Fibroblast of lung (primary cell): ENCODE measurements at regions not wholly inside any gene's neighbourhood (a gene's known extent, or its start where the extent isn't known, plus 50 kb on each side); places are given as distances from the start of the nearest gene placed in this dataset.

Experiments used
- DNase-seq, 2 donors: peaks; one replicate each; pipeline versions ENCODE4 v3.0.0 to v3.0.0-alpha.2; 2010; ENCODE audit warnings: low read depth in 2 of 2
- H2AFZ ChIP-seq: 2 replicates; pipeline ENCODE4 v1.5.1; 2012; ENCODE audit warnings: low read length, control low read depth, inconsistent platforms
- H3K27ac ChIP-seq: 2 replicates; pipeline ENCODE4 v1.5.1; 2011; ENCODE audit warnings: low read length, control low read depth; ENCODE audit not compliant: insufficient read depth
- H3K27me3 ChIP-seq: 2 replicates; pipeline ENCODE4 v1.5.1; 2011; ENCODE audit warnings: mild to moderate bottlenecking, low read length; ENCODE audit not compliant: control insufficient read depth, insufficient read depth
- H3K36me3 ChIP-seq: 2 replicates; pipeline ENCODE4 v1.5.1; 2011; ENCODE audit warnings: low read length; ENCODE audit not compliant: control insufficient read depth, insufficient read depth
- H3K4me1 ChIP-seq: 2 replicates; pipeline ENCODE4 v1.5.1; 2011; ENCODE audit warnings: low read length; ENCODE audit not compliant: control insufficient read depth, insufficient read depth; ENCODE audit errors: extremely low read depth
- H3K4me2 ChIP-seq: 2 replicates; pipeline ENCODE4 v1.5.1; 2011; ENCODE audit warnings: low read length, control low read depth; ENCODE audit not compliant: insufficient read depth; ENCODE audit errors: extremely low read depth
- H3K4me3 ChIP-seq, 4 experiments: fragments of 200-600 bp in 1 of 4; sonication (generic) in 1 of 4; replicated peaks in 1 of 4; 2 replicates each; pipeline ENCODE4 v1.5.1; 2011 to 2016; ENCODE audit warnings: low read length in 4 of 4, low read depth in 3 of 4, mild to moderate bottlenecking in 3 of 4, control low read depth in 2 of 4, inconsistent platforms in 1 of 4, mixed read lengths in 1 of 4; ENCODE audit not compliant: insufficient read depth in 1 of 4; ENCODE audit errors: control extremely low read depth in 1 of 4
- H3K79me2 ChIP-seq: 2 replicates; pipeline ENCODE4 v1.5.1; 2012; ENCODE audit warnings: mild to moderate bottlenecking, low read length, inconsistent platforms; ENCODE audit not compliant: control insufficient read depth, insufficient read depth
- H3K9ac ChIP-seq: 2 replicates; pipeline ENCODE4 v1.5.1; 2011; ENCODE audit warnings: mild to moderate bottlenecking, low read length, control low read depth; ENCODE audit not compliant: insufficient read depth
- H3K9me3 ChIP-seq: 2 replicates; pipeline ENCODE4 v1.5.1; 2012; ENCODE audit warnings: low read depth, low read length; ENCODE audit not compliant: control insufficient read depth, insufficient read depth
- H4K20me1 ChIP-seq: 2 replicates; pipeline ENCODE4 v1.5.1; 2011; ENCODE audit warnings: low read length; ENCODE audit not compliant: control insufficient read depth, insufficient read depth; ENCODE audit errors: extremely low read depth
- EZH2 ChIP-seq: IDR thresholded peaks from 2 replicates; pipeline ENCODE4 v1.5.1; 2012; ENCODE audit warnings: low read length, control low read depth, mild to moderate bottlenecking; ENCODE audit errors: missing control alignments
- TF ChIP-seq, protein P1 (sequence below), 2 donors: IDR thresholded peaks in 1 of 2; conservative IDR thresholded peaks in 1 of 2; 1 replicate in 1 of 2; 2 replicates in 1 of 2; pipeline ENCODE4 v1.5.1; 2011 to 2012; ENCODE audit warnings: low read length in 2 of 2, control low read depth in 1 of 2, inconsistent platforms in 1 of 2, low read depth in 1 of 2, mild to moderate bottlenecking in 1 of 2

DNA sequence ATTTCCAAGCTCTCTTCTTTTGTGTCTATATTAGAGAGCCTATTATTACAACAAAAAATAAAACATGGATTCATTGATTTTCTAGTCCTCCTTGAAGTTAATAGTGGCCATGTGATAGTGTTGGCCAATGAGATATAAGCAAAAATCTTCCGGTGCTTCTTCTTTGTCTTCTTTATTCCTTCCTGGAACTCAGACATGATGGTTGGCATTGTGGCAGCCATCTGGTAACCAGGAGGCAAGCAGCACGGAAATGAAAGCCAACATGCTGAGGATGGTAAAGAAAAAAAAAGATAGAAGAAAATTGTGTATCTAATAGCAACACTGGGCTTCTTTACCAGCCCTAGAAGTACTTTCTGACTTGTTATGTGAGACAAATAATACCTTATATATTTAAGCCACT lies 50.8 kb upstream of the SEL1L start:
- no peak overlapping the region for H3K4me3 ChIP-seq
- no peaks in the 10 kb centered on the region for H3K4me1 ChIP-seq
- H4K20me1 ChIP-seq = no peaks in the 10 kb centered on the region
- no peak for DNase-seq
- no peaks in the 10 kb centered on the region for H3K9me3 ChIP-seq
- no peaks in the 10 kb centered on the region for H3K27me3 ChIP-seq
- no peaks in the 10 kb centered on the region for H3K79me2 ChIP-seq
- H3K9ac ChIP-seq = no peak overlapping the region
- no peak overlapping the region for H3K4me2 ChIP-seq
- no peak for TF ChIP-seq EZH2
- TF ChIP-seq, protein P1, sequence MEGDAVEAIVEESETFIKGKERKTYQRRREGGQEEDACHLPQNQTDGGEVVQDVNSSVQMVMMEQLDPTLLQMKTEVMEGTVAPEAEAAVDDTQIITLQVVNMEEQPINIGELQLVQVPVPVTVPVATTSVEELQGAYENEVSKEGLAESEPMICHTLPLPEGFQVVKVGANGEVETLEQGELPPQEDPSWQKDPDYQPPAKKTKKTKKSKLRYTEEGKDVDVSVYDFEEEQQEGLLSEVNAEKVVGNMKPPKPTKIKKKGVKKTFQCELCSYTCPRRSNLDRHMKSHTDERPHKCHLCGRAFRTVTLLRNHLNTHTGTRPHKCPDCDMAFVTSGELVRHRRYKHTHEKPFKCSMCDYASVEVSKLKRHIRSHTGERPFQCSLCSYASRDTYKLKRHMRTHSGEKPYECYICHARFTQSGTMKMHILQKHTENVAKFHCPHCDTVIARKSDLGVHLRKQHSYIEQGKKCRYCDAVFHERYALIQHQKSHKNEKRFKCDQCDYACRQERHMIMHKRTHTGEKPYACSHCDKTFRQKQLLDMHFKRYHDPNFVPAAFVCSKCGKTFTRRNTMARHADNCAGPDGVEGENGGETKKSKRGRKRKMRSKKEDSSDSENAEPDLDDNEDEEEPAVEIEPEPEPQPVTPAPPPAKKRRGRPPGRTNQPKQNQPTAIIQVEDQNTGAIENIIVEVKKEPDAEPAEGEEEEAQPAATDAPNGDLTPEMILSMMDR (conservative IDR thresholded peaks at IDR 0.05 in 1 of 2, IDR thresholded peaks at IDR 0.05 in 1 of 2; ENCODE audit: low read depth in 1 of 2, low read length in 2 of 2) = no peak
- no peak overlapping the region for H2AFZ ChIP-seq
- no peak overlapping the region for H3K27ac ChIP-seq
- H3K36me3 ChIP-seq = no peaks in the 10 kb centered on the region

DNA sequence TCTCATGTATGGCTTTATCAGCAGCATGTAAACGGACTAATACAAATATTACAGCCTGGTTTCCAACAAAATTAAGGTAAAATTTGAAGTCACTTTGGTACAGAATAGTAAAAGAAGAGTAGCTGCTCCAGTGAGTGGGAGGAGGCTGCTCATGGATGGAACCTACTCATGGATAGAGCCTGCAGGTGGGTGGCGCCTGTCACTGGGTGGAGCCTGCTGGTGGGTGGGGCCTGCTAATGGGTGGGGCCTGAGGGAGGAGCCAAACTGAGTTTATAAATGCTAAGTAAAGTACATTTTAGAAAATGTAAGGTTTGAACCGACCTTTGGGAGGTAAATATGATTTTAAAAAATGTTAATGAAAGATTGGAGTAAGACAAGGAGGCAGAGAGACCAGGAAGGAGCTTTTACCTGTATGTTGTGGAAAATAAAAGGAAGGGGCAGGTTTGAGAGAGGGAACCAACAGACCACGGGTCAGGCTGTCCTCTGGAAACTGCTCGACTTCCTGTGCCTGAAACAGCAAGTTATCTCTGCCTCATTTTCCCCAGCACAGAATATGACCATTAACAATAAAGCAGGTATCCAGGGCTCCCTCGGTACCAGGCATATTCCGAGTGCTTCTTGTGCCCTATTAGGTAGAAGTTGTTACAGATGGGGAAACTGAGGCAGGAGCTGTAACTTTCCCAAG lies 55.9 kb upstream of the SEL1L start:
- H3K27me3 ChIP-seq = no peaks in the 10 kb centered on the region
- H3K79me2 ChIP-seq = no peaks in the 10 kb centered on the region
- no peak overlapping the region for H3K4me2 ChIP-seq
- H3K4me1 ChIP-seq = no peaks in the 10 kb centered on the region
- H3K4me3 ChIP-seq = no peak overlapping the region
- no peak for TF ChIP-seq EZH2
- TF ChIP-seq, protein P1 (conservative IDR thresholded peaks at IDR 0.05 in 1 of 2, IDR thresholded peaks at IDR 0.05 in 1 of 2; ENCODE audit: low read depth in 1 of 2, low read length in 2 of 2) = no peak
- no peaks in the 10 kb centered on the region for H3K9me3 ChIP-seq
- H3K36me3 ChIP-seq = no peaks in the 10 kb centered on the region
- no peak for DNase-seq
- H3K27ac ChIP-seq = no peak overlapping the region
- H4K20me1 ChIP-seq = no peaks in the 10 kb centered on the region
- H2AFZ ChIP-seq = no peak overlapping the region
- H3K9ac ChIP-seq = no peak overlapping the region

DNA sequence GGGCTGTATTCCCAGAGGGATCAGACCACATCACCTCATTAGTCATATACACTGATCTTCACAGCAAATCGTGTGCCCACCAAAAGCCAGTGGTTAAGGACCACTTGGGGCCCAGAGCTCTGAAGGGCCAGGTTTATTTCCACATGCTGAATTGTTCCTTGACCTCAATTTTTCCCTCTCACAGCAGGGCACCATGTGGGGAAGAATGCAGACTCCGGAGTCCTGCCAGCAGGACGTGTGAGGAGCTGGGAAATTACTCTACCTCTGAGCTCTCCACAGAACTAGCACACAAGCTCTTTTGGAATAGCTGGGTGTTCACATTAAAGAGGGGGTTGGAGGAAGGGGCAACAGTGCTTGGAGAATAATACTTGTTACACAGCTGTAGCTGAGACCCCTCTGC lies 57.6 kb upstream of the SEL1L start:
- H3K4me1 ChIP-seq = no peaks in the 10 kb centered on the region
- no peaks in the 10 kb centered on the region for H3K36me3 ChIP-seq
- no peaks in the 10 kb centered on the region for H3K79me2 ChIP-seq
- no peaks in the 10 kb centered on the region for H3K9me3 ChIP-seq
- DNase-seq = no peak
- H2AFZ ChIP-seq = no peak overlapping the region
- no peak overlapping the region for H3K4me2 ChIP-seq
- H4K20me1 ChIP-seq = no peaks in the 10 kb centered on the region
- no peak overlapping the region for H3K9ac ChIP-seq
- H3K4me3 ChIP-seq = no peak overlapping the region
- TF ChIP-seq, protein P1 (conservative IDR thresholded peaks at IDR 0.05 in 1 of 2, IDR thresholded peaks at IDR 0.05 in 1 of 2; ENCODE audit: low read depth in 1 of 2, low read length in 2 of 2) = no peak
- TF ChIP-seq EZH2 = no peak
- no peaks in the 10 kb centered on the region for H3K27me3 ChIP-seq
- H3K27ac ChIP-seq = no peak overlapping the region
